GM23248 (cell line): ENCODE measurements at regions not wholly inside any gene's neighbourhood (a gene's known extent, or its start where the extent isn't known, plus 50 kb on each side); places are given as distances from the start of the nearest gene placed in this dataset.

Experiments used
- EZH2 ChIP-seq: fragments of 200-600 bp; sonication (generic); IDR thresholded peaks from 2 replicates; pipeline ENCODE4 v1.6.1; 2018; ENCODE audit warnings: antibody characterized with exemption, mild to moderate bottlenecking; ENCODE audit not compliant: insufficient read depth, poor library complexity, severe bottlenecking
- EZH2phosphoT487 ChIP-seq: fragments of 200-600 bp; sonication (generic); IDR thresholded peaks from 2 replicates; pipeline ENCODE4 v1.6.1; 2018; ENCODE audit warnings: antibody characterized with exemption, moderate library complexity, mild to moderate bottlenecking, low read depth; ENCODE audit not compliant: insufficient read depth

GRCh38 chr12:78787576-78787975 is 77.0 kb upstream of the SYT1 start:
- TF ChIP-seq EZH2 (no peak), EZH2phosphoT487 (no peak)
